Activated naive CD4-positive, alpha-beta T cell (primary cell): ENCODE measurements at regions not wholly inside any gene's neighbourhood (a gene's known extent, or its start where the extent isn't known, plus 50 kb on each side); places are given as distances from the start of the nearest gene placed in this dataset.

ENCODE experiments used
- DNase-seq, 4 experiments: peaks; one replicate each; lab custom pipeline; 2025; lab: John Stamatoyannopoulos, UW

DNA sequence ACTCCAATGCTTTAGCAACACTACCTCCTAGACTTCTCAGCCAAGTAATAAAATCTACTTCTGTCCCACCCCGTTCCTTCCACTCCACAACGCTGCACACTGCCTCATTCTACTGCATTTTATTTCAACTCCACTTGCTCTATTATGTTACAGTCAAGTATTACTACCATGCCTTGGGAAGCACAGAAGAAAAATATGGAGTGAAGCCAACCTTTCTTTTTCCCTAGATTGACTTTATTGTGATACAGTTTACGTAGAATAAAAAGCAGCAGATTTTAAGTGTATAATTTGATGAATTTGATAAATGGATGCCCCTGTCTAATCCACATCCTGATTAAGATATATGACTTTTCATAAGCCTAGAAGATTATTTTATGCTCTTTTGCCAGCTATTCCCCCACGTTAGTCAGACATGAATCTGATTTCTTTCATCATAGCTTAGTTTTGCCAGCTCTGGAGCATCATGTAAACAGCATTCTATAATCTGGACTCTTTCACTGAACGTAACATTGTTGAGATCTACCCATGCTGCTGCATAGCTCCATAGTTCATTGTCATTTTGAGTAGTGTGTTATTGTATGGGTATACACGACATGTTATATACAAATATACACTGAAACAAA is 676.8 kb upstream of the RAB6C start:
- DNase-seq = no peak

DNA sequence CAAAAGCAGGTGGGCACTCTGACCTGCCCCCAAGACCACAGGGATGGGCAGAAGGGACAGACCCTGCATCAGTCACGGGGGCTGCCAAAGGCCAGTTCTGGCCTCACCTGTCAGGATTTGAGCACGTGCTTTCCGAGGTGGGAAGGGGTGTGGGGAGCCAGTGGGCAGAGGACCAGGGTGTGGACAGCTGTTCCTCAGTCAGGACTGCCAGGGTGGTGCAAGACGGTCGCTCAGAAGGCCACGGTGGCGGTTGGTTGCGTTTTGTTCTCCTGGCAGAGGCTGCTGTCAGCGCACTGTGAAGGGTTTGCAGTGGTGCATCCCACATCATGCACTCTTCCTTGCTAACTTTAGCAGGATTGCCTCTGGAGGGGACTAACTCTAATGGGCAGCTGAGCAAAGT is 665.3 kb upstream of the RAB6C start:
- DNase-seq = no peak

DNA sequence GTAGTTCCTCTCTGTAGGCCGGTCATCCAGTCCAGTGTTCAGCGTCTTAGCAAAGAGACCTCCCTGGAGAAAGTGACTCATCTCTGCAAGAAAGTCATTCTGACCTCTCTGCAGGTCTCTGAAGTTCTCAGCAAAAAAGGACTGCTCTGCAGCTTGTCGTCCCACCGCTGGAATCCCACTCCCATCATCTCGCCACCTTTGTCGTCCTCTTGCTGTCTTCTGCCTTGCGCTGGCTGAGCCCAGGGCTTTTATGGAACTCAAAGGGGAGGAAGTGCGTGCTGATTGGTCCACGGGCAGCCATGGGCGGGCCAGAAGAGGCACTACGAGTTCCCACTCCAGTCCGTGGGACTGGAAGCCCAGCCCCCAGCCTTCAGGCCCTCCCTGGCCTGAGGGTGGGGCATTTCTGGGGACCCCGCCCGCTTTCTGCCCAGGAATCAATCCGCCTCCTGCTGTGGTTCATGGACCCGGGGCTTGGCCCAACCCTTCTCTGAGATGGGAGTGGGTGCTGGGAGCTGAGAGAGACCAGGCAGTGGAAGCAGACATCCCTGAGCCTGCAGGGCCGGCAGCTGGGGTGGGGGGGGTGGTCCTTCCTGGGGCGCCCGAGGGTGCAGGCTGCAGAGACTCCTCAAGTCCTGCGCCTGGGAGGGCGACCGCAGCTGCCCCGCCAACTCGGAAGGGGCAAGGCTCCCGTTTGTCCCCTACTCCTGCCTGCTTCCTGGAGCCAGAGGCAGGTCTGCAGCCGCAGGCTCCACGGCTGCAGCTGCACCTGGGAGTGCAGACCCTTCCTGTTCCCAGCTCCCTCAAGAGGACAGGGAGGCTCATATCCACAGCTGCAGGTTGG is 660.7 kb upstream of the RAB6C start:
- no peak for DNase-seq

DNA sequence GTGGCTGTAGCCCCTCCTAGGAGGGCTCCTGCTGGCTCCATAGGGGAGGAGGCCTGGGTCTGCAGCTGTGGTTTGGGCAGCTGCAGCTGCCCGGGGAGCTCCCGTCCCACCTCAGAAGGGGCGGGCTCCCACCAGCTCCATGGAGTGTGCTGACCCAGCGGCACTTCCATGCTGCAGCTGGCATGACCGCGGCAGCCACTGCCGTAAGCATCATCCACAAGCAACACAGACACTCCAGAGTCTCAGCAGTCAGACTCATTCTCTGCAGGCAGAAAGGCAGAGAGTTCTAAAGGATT is 660.1 kb upstream of the RAB6C start:
- DNase-seq = no peak

DNA sequence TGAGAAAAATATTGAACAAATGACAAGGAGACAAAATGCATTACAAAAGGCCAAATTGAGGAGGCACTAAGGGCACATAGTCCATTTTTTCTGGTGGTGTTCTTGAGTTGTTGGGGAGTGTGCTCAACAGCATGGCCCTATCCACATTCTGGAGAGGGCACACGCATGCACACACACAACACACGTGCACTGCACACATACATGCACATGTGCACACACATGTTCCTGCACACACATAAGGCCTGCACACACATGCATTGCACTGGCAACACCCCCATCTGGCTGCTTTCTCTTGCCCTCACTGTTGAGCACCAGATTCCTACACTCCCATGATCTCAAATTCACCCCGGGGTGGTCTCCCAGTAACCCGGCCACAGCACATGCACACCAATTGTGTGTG is 659.2 kb upstream of the RAB6C start:
- no peak for DNase-seq

DNA sequence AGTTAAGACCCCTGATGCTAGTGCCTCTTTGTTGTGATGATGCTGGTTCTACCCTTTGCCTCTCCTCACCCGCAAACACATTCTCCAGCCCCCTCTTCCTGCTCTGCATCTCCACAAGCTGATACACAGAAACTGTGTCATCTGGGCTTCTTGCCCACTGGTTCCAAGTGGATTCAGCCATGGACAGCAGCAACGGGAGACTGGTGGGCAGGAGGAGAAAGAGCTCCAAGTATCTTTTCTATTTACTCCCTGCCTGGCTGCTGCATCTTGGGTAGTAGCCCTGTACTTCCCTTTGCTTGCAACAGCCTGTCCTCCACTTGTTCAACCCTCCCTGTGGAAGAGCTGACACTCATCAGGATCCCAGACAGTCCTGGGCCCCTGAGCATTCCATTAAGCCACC is 655.1 kb upstream of the RAB6C start:
- no peak for DNase-seq

DNA sequence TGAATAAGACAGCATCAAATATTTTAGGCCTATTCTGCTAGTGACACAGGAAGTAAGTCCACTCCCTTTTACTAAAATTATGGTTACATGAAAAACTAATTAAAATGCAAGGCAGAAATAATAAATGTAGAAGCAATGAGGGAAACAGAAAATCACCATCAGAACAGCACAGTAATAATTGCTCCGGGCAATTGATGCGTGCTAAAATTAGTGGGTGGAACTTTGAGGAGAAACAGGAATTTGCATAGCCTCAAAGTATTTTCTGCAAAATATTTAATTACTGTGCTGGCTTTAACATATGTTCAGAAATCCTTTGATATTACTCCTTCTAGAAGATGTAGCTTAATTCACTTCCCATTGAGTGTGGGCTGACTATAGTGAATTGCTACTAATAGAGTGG is 654.3 kb upstream of the RAB6C start:
- no peak for DNase-seq

DNA sequence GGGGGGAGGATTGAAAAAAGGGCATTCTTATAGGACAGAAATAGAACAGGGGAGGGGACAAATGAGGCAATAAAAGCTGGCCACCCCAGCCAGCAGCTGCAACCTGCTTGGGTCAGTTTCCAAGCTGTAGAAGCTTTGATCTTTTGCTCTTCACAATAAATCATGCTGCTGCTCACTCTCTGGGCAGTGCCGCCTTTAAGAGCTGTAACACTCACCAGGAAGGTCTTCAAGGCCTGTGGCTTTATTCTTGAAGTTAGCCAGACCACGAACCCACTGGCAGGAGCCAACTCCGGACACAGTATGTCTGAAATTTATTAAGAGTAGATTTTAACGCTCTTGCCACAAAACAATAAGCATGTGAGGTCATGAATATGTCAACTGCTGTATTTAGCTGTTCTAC is 649.9 kb upstream of the RAB6C start:
- DNase-seq = no peak

DNA sequence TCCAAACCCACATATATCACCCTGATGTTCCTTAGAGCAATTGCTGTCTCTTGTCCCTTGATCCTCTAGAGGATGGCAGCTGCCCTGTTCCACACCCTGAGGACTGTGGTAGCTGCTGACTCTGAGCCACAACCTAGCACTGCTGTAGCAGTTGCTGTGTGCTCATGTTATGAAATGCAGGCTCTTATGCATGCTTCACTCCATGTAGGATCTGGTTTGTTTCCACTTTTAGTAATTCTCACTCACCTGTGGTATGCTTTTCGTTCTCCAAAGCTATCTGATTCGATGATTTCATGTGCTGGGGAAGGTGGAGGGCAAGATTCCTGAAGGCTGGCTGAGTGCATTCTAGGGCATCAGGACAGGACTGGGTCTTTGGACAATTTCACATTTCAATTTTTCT is 649.0 kb upstream of the RAB6C start:
- DNase-seq = no peak

DNA sequence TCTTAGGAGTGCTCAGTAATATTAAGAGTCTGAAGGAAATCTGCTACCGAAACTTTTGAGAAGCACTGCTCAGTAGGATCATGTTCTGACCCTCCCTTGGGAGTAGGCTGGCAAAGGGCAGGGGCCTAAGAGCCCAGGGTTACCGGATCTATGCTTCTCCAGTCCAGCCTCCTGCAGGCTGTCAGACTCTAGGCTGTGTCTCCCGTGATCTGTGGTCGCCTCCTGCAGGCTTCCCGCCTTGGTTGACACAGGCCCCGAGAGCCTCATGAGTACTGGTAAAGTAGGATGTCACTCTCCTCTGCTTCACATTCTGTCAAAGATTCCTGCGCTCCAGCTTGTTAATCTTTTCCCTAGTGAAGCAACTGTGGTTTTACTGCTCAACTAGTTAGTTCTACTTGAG is 647.8 kb upstream of the RAB6C start:
- DNase-seq = no peak

DNA sequence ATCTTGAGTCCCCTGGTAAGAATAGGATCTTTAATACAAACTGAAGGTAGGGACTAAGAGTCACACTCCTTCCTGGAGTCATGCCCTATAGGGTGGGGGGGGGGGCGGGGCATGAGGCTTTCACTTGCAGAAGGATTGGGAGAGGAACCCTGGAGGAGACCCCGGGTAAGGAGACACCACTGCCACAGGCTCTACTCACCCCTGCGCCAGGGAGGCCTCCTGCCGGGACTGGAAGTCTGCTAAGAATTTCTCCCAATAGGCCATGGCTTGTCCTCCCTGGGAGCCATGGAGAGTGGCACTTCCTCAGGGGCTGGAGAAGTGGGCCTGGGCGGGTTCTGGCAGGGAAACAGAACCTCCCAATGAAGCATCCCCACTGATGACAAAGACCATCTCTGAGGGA is 645.3 kb upstream of the RAB6C start:
- no peak for DNase-seq

DNA sequence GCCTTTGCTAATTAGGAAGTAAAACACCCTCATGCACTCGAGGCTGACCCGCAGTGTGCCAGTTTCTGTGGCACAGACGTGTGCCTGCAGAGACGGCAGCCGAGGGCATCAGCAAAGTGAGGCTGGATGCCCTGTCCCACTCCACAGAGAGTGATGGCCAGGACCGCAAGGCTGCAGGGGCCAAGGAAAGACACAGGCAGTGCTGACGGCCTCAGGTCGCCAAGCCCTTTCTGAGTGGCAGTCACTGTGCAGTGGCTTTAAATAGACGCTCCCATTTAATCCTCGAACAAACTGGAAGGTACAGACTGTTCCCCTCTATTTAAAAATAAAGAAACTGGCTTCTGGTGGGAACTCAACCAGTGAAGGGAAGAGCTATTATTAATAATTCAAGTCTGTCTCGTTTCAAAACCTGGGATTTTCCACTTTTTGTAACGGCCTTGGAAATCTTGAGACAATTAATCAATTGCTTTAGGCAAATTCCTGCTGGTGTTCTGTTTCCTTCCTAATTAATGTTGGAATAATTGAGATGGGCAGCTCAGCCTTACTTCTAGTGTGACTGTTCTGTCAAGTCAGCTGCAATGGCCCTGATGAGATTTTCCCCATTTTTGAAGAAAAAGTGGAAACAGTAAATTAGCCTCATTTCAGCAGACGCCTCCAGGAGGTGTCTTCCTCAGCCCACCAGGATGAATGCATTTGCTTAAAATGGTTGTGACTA is 644.6 kb upstream of the RAB6C start:
- no peak for DNase-seq

DNA sequence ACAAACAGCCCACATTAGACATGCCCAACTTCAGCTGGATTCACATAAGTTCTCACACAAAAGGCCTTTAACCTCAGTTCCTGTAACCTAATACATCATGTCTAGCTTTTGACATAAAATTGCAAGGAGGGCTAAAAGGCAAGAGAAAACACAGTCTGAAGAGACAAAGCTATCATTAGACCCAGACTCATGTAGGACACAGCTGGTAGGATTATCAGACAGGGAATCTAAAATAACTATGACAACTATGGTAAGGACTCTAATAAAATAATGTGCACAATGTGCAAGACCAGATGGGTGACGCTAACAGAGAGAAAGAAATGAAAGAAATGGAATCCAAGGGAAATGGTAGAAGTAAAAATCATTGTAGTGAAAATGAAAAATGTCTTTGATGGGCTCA is 643.2 kb upstream of the RAB6C start:
- no peak for DNase-seq

DNA sequence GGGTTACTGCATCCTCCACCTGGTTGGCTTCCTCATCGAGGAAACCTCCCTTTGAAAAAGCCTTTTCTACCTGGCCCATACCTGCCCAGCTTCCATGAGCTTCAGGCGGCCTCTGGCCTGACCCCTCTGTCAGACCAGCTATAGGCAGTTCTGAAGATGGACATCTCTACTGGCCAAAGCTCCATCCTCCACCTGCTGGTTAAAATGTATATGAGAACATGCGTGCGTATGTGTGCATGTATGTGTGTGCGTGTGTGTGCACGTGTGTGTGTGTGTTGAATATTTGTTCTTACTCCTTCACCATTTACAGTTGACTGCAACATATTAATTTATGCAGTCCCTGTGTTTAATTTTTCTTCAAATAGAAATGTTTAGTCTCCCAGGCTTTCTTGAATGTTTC is 642.4 kb upstream of the RAB6C start:
- no peak for DNase-seq

DNA sequence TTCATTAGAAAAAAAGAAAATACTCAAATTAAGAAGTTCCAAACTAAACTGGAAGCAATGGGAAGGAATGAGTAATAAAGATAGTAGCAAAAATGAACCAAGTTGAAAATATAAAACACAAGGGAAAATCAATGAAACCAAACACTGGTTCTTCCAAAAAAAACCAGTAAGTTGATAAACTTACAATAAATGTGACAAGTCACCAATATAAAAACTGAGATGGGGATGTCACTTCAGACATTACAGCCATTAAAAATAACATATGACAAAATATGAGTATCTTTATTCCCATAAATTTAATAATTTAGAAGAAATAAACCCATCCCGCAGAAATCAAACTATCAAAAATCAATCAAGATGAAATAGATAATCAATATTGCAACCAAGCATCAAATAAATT is 633.9 kb upstream of the RAB6C start:
- no peak for DNase-seq

DNA sequence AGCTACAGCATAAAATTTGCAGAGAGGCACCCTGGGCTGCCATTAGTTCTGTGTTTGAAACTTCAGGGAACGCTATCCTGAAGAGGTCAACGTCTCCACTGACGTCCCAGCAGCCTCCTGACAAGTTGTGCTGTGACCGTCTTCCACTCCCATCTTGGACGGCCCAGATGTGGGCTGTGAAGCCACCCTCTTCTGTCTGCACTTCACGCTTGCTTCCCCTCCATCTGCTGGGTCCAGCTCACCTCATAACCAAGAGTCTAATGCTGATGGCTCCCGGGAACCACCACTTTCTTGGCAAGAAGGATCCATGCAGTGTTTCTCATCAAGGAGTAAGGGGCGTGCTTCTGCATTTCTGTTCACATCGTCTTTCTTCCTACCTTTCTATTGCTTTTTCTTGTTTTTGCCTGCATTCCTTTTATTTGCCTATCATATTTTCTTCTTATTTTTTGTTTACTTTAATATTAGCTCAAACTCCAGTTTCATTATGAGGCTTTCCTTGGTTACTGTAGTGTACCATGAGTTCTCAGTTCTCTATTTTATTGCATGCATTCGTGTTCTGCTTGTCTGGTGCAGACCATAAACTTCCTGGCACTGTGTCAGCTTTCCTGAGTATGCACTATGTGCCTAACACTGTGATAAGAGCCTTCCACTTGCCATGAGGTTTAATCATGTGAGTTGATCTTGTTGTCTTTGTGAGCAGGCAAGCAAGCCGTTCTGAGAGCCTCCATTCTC is 631.8 kb upstream of the RAB6C start:
- DNase-seq = no peak

DNA sequence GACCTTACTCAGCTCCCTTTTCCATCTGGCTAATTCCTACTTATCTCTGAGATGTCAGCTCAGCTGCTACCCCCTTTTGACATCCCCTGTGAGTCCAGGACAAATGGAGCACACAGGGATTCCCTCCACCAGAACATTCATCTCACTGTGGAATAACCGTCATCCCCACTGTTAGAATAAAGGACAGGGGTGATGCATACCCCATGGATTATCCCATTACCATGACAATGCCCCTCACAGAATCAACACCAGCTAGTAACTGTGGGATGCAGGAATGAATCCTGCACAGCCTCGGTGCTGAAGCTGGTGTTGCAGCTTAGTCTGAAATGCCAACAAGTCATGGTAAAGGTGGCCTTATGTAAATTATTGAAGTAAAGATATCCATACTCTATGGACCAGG is 624.8 kb upstream of the RAB6C start:
- no peak for DNase-seq

DNA sequence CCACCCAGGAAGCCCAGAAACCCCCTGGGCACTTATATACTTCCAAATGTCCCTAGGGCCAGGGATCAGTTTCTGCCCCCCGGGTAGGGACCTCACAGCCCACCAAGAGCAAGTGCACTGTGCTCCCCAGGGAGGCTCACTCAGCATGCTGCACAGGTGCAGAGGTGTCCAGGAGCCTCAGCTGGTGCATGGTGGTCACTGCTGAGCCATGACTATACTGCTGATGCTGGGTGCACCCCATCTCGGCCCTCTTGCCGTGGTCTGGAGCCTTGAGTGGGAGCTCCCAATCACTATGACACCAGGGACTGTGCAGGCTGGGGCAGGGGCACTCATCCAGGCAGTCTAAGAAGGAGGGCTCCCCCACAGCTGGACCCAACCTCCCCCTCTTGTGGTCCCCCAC is 617.8 kb upstream of the RAB6C start:
- no peak for DNase-seq

DNA sequence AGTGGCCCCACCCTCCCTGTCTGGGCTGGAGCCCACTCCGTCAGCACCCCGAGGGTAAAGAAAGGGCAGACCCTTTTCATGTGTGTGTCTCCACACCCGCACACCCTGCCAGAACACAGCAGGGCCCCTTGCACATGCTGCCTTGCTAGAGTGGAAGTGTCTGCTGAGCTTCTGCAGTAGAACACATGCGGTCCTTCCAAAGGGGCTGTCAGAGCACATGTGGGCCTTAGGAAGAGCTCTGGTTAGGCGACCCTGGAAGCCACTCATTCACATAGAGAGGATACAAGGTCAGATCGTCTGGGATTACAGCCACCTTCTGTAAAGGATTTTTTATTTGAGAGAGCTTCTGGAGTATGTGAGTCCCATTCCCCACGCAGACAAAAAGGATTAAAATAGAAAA is 613.2 kb upstream of the RAB6C start:
- DNase-seq = no peak

DNA sequence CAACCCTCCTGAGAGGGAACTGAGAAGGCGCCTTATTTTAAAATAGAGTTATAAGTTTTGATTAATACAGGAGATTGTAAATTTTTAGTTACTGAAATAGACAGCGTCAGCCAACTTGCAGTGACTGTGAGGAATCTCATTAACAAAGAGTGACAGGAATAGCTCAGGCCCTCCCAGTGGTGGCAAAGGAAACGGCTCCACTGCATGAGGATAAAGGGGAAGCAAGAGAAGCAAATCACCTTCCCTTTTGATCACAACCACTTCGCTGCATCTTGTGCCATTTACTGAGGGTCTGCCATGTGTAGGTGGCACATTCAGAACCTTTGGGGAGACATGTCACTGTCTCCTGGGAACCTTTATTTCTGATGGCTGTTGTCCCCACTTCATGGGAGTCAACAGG is 612.4 kb upstream of the RAB6C start:
- DNase-seq = no peak

DNA sequence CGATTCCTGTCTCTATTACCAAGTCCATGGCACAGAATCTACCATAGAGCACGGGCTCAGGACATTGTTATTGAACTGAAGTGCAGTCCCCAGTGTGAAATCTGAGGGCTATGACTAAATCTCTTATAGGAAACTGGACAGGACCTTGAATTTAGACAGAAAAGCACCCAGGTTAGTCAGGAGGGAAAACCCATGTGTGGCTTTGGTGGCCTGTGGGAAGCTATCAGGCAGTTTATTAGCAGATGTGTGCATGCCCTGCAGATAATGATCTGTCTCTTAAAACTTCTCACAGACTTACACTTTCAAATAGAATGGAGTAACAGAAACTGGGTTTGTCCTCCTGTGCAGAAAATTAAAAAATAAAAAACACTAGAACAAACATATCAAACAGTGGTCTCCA is 610.0 kb upstream of the RAB6C start:
- DNase-seq = no peak

DNA sequence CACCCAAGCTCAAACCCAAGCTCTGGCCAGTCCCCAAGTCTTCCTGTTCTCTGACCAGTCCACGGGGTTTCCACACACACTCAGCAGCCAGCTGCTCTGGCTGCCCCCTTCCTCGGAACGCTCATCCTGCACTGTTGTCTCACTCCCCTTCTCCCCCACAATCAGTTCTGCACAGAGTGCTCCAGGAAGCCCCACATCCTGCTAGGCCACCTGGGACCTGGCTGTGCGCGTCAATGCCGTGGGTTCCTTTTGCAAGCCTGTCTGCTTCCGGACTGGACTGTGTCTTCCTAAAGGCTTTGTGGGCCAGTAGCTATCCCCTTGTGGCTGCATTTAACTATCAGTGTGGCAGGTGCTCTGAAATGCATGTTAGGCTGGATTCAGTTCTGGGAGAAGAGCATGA is 605.0 kb upstream of the RAB6C start:
- no peak for DNase-seq
